ENCODE measurements at regions not wholly inside any gene's neighbourhood (a gene's known extent, or its start where the extent isn't known, plus 50 kb on each side); places are given as distances from the start of the nearest gene placed in this dataset.

GRCh38 chr15:46543626-46544025 is 908.8 kb downstream of the SQOR start:
- no peak for DNase-seq (ENCODE audit: low spot score)

DNA sequence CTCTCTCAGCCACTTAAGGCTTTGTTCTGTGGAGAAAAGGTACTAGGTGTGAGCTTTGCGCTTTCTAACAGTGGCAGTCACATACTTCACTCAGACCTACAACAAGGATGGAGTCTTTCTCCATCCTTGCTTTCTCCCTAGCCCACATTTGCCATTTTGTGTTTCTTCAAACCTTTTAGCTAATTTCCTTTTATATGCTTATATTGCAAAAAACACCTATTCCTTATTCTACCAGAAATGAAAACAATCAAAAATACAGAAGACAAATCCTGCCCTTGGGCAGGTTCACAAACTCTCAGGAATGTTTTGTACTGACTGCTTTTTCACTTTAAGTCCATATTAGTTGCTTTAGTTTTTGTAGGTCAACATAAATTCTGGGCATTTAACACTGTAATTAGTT is 914.2 kb downstream of the SQOR start:
- DNase-seq (ENCODE audit: low spot score): no peak

GRCh38 chr15:46552316-46552715 is 917.5 kb downstream of the SQOR start:
- DNase-seq (ENCODE audit: low spot score): no peak

GRCh38 chr15:46555547-46555946 is 920.7 kb downstream of the SQOR start:
- DNase-seq (ENCODE audit: low spot score): no peak

- DNase-seq (ENCODE audit: low spot score): no peak
These were observed 921.2 kb downstream of the SQOR start for GRCh38 chr15:46556010-46556409.

- no peak for DNase-seq (ENCODE audit: low spot score)
These were observed 921.9 kb downstream of the SQOR start for GRCh38 chr15:46556559-46557379.

- no peak for DNase-seq (ENCODE audit: low spot score)
These were observed 933.1 kb downstream of the SQOR start for GRCh38 chr15:46567968-46568367.

GRCh38 chr15:46569781-46570180 is 935.0 kb downstream of the SQOR start:
- DNase-seq (ENCODE audit: low spot score): no peak

- DNase-seq (ENCODE audit: low spot score): no peak
These were observed 942.0 kb downstream of the SQOR start for GRCh38 chr15:46576646-46577395.

DNA sequence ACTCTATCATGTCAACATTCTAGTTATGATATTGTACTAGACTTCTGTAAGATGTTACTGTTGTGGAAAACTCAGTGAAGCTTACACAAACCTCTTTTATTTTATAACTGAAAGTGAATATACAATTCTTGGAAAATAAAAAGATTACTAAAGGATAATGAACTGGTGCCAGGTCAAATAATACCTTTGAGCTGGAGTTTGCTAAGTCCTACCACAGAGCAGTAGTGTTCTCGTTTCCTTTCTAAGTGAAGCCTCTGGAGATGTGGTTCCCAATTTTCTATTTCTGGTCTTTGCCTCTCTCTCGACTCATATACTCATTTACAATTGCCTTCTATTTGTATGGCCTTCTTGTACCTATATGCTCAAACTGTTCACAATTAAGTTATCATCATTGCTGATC is 942.9 kb downstream of the SQOR start:
- no peak for DNase-seq (ENCODE audit: low spot score)

GRCh38 chr15:46580487-46580886 is 945.7 kb downstream of the SQOR start:
- no peak for DNase-seq (ENCODE audit: low spot score)

- no peak for DNase-seq (ENCODE audit: low spot score)
These were observed 946.1 kb downstream of the SQOR start for GRCh38 chr15:46580924-46581323.

GRCh38 chr15:46589088-46589487 is 954.3 kb downstream of the SQOR start:
- DNase-seq (ENCODE audit: low spot score): no peak

DNA sequence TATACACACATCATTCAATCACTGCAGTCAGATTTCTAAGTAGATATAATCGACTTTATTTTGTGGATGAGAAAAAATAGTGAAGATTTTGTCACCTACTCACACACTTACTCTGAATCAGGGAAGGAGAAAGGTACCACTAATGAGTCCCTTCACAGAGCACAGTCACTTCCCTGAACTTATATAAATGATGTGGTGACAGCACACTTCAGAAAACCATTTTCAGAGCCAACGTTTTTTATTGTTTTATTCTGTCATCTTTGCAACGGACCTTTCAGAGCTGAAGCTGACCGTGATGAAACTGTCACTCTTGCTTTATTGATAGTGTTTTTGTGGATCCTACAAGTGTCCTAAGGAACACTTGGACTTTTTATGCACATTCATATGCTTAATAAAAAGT is 956.6 kb downstream of the SQOR start:
- no peak for DNase-seq (ENCODE audit: low spot score)

DNA sequence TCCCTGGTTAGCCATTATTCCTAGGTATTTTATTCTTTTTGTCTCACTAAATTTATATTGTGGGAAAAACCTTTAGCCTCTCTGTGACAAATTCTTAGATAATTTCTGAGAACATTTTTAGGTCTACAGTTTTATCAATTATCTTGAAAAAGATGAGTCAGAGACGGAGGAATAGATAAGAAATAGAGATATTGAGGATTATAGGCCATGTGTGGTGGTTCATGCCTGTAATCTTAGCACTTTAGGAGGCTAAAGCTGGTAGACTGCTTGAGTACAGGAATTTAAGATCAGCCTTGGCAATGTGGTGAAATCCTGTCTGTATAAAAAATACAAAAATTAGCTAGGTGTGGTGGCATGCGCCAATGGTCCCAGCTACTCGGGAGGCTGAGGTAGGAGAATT is 960.2 kb downstream of the SQOR start:
- DNase-seq (ENCODE audit: low spot score): no peak

GRCh38 chr15:46607077-46607476 is 972.2 kb downstream of the SQOR start:
- no peak for DNase-seq (ENCODE audit: low spot score)

GRCh38 chr15:46616033-46616432 is 981.2 kb downstream of the SQOR start:
- no peak for DNase-seq (ENCODE audit: low spot score)

DNA sequence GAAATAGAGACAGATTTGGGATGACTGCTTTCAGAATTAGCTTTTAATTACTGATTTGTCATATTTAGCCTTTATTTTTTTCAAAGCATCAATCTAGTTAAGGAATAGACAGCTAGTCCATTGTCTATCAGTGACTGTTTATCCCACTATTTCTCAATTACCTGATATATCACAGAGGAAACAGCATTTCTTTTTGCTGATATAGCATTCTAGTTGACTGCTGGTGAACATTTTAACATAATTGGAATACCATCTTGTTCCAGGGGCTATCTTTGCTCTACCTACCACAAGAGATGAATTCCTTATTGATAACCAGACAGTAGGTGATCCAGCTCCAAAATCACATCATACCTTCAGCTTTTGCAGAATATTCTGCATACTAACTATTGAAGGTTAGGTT is 982.7 kb downstream of the SQOR start:
- DNase-seq (ENCODE audit: low spot score): no peak

GRCh38 chr15:46618984-46619383 is 984.2 kb downstream of the SQOR start:
- no peak for DNase-seq (ENCODE audit: low spot score)

- no peak for DNase-seq (ENCODE audit: low spot score)
These were observed 985.7 kb downstream of the SQOR start for GRCh38 chr15:46620392-46621013.

GRCh38 chr15:46622851-46623250 is 988.0 kb downstream of the SQOR start:
- no peak for DNase-seq (ENCODE audit: low spot score)

- no peak for DNase-seq (ENCODE audit: low spot score)
These were observed 1001.4 kb downstream of the SQOR start for GRCh38 chr15:46636206-46636605.
